NCI-H128 (cell line): ENCODE measurements at regions not wholly inside any gene's neighbourhood (a gene's known extent, or its start where the extent isn't known, plus 50 kb on each side); places are given as distances from the start of the nearest gene placed in this dataset.

ENCODE experiments used
- DNase-seq: peaks from one replicate; lab custom pipeline; 2025; ENCODE audit not compliant: unreplicated experiment; lab: John Stamatoyannopoulos, UW

GRCh38 chr20:40244286-40244685 lies 444.8 kb downstream of the MAFB start:
- no peak for DNase-seq

GRCh38 chr20:40241596-40242343 lies 447.3 kb downstream of the MAFB start:
- DNase-seq = no peak

- DNase-seq = no peak
These were observed 450.5 kb downstream of the MAFB start for GRCh38 chr20:40238511-40238910.

- no peak for DNase-seq
These were observed 454.4 kb downstream of the MAFB start for GRCh38 chr20:40234593-40234992.

GRCh38 chr20:40233406-40233805 lies 455.6 kb downstream of the MAFB start:
- DNase-seq = no peak

GRCh38 chr20:40232756-40233155 lies 456.3 kb downstream of the MAFB start:
- DNase-seq = no peak

GRCh38 chr20:40232273-40232672 lies 456.8 kb downstream of the MAFB start:
- no peak for DNase-seq

GRCh38 chr20:40230486-40230885 lies 458.6 kb downstream of the MAFB start:
- DNase-seq = no peak

GRCh38 chr20:40225596-40225995 lies 463.4 kb downstream of the MAFB start:
- no peak for DNase-seq

GRCh38 chr20:40223810-40224209 lies 465.2 kb downstream of the MAFB start:
- DNase-seq = no peak

- no peak for DNase-seq
These were observed 470.1 kb downstream of the MAFB start for GRCh38 chr20:40218971-40219370.

GRCh38 chr20:40218316-40218969 lies 470.6 kb downstream of the MAFB start:
- DNase-seq = no peak

- DNase-seq = no peak
These were observed 481.4 kb downstream of the MAFB start for GRCh38 chr20:40207655-40208054.

- DNase-seq = no peak
These were observed 483.1 kb downstream of the MAFB start for GRCh38 chr20:40205971-40206370.

GRCh38 chr20:40203032-40203431 lies 486.0 kb downstream of the MAFB start:
- no peak for DNase-seq

GRCh38 chr20:40197691-40198090 lies 491.3 kb downstream of the MAFB start:
- no peak for DNase-seq

GRCh38 chr20:40196846-40197436 lies 492.1 kb downstream of the MAFB start:
- DNase-seq = no peak

GRCh38 chr20:40195742-40196141 lies 493.3 kb downstream of the MAFB start:
- DNase-seq = no peak

- DNase-seq = no peak
These were observed 496.5 kb downstream of the MAFB start for GRCh38 chr20:40192529-40192928.

- no peak for DNase-seq
These were observed 497.0 kb downstream of the MAFB start for GRCh38 chr20:40192081-40192480.

GRCh38 chr20:40191573-40191972 lies 497.5 kb downstream of the MAFB start:
- DNase-seq = no peak

- DNase-seq = no peak
These were observed 499.4 kb downstream of the MAFB start for GRCh38 chr20:40189621-40190020.
